Suprapubic skin (tissue), 4 donors: ENCODE measurements at regions not wholly inside any gene's neighbourhood (a gene's known extent, or its start where the extent isn't known, plus 50 kb on each side); places are given as distances from the start of the nearest gene placed in this dataset.
"Not testable (repeated sequence)": the region's sequence is repeated elsewhere in the genome, so short reads cannot be mapped to it uniquely, and the experiment has no call there.

Experiments used
- DNase-seq, 2 donors: peaks; one replicate each; pipeline ENCODE4 v3.0.0-alpha.2; 2019; ENCODE audit warnings: low spot score in 2 of 2
- H3K27ac ChIP-seq: fragments of 200-600 bp; sonication (generic); one replicate; pipeline ENCODE4 v1.5.1; 2019
- H3K27me3 ChIP-seq: fragments of 200-600 bp; sonication (generic); one replicate; pipeline ENCODE4 v1.5.1; 2019
- H3K36me3 ChIP-seq: fragments of 200-600 bp; sonication (generic); one replicate; pipeline ENCODE4 v1.5.1; 2019
- H3K4me1 ChIP-seq: fragments of 200-600 bp; sonication (generic); one replicate; pipeline ENCODE4 v1.5.1; 2019
- H3K4me3 ChIP-seq: fragments of 200-600 bp; sonication (generic); one replicate; pipeline ENCODE4 v1.5.1; 2019; ENCODE audit warnings: mild to moderate bottlenecking
- H3K9me3 ChIP-seq: fragments of 200-600 bp; sonication (generic); one replicate; pipeline ENCODE4 v1.5.1; 2019
- EP300 ChIP-seq: sonication (generic); formaldehyde crosslinking; IDR thresholded peaks from one replicate; pipeline ENCODE4 v1.6.1; 2017; ENCODE audit warnings: antibody characterized with exemption
- POLR2A ChIP-seq, 2 donors: fragments of 450-650 bp; IDR thresholded peaks; one replicate each; pipeline ENCODE4 v1.6.1; 2017; ENCODE audit warnings: antibody characterized with exemption in 2 of 2, mild to moderate bottlenecking in 2 of 2, moderate library complexity in 2 of 2
- POLR2AphosphoS5 ChIP-seq, 3 donors: sonication (generic); formaldehyde crosslinking; IDR thresholded peaks; one replicate each; pipeline ENCODE4 v1.6.1; 2017; ENCODE audit warnings: antibody characterized with exemption in 3 of 3
- WGBS: methylation state at CpG from one replicate; pipeline ENCODE4 v1.1.5; 2018; 5-methylcytosine and 5-hydroxymethylcytosine counted together
- TF ChIP-seq, protein P1 (sequence below), 2 donors: fragments of 200-600 bp in 1 of 2; fragments of 450-650 bp in 1 of 2; sonication (generic) in 1 of 2; IDR thresholded peaks; one replicate each; pipeline ENCODE4 v1.5.1; 2016 to 2019; ENCODE audit warnings: antibody characterized with exemption in 2 of 2, mild to moderate bottlenecking in 1 of 2, moderate library complexity in 1 of 2

DNA sequence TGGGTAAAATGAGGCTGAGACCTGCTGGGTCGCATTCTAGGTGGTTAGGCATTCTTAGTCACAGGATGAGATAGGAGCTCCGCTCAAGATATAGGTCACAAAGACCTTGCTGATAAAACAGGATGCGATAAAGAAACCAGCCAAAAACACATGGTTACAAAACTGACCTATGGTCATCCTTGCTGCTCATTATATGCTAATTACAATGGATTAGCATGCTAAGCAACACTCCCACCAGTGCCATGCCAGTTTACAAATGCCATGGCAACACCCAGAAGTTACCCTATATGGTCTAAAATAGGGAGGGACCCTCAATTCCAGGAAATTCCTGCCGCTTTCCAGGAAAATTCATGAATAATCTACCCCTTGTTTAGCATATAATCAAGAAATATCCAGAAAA lies 132.4 kb downstream of the BRMS1L start:
- no peak for DNase-seq
- H3K4me3 ChIP-seq, result no peak overlapping the region
- WGBS, result 86% methylated on average over 4 of the region's 4 CpGs
- no peaks in the 10 kb centered on the region for H3K4me1 ChIP-seq
- H3K27me3 ChIP-seq, result no peaks in the 10 kb centered on the region
- H3K36me3 ChIP-seq, result no peaks in the 10 kb centered on the region
- no peaks in the 10 kb centered on the region for H3K9me3 ChIP-seq
- no peak overlapping the region for H3K27ac ChIP-seq
- TF ChIP-seq POLR2AphosphoS5 (IDR thresholded peaks at IDR 0.05), result no peak
- TF ChIP-seq, protein P1, sequence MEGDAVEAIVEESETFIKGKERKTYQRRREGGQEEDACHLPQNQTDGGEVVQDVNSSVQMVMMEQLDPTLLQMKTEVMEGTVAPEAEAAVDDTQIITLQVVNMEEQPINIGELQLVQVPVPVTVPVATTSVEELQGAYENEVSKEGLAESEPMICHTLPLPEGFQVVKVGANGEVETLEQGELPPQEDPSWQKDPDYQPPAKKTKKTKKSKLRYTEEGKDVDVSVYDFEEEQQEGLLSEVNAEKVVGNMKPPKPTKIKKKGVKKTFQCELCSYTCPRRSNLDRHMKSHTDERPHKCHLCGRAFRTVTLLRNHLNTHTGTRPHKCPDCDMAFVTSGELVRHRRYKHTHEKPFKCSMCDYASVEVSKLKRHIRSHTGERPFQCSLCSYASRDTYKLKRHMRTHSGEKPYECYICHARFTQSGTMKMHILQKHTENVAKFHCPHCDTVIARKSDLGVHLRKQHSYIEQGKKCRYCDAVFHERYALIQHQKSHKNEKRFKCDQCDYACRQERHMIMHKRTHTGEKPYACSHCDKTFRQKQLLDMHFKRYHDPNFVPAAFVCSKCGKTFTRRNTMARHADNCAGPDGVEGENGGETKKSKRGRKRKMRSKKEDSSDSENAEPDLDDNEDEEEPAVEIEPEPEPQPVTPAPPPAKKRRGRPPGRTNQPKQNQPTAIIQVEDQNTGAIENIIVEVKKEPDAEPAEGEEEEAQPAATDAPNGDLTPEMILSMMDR (IDR thresholded peaks at IDR 0.05), result no peak
- TF ChIP-seq EP300, result no peak
- no peak for TF ChIP-seq POLR2A (IDR thresholded peaks at IDR 0.05)

DNA sequence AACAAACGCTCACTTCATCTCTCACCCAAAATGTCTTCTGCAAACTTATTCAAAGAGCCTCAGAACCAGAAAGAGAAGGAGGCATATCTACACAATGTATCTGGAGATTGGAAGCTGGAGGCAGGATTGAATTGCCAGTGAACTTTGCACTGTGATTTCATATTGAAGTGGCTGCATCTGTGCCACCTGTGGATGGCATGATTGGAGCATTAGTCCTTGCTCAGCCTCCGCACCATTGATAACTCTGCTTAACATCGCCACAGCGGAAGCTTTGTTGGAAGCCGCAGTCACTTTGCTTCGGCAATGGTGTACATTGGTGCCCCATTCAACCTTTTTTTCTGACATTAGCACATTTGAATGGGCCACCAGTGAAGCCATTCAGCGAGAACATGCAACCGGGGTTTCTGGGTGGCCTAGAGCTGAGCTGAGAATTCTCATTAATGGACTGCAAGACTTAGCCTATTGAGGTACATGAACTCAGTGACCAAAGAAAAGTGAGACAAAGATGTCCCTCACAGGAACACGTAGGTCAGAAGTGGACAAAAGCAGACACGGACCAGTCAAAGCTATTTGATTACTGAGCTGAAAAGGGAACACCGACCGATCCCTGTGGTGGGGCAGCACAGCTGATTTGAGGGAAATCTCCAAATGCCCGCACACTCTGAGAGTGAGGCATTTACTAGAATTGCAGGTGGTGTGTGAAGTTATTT lies 130.4 kb downstream of the BRMS1L start:
- WGBS, result 93% methylated on average over 13 of the region's 13 CpGs

DNA sequence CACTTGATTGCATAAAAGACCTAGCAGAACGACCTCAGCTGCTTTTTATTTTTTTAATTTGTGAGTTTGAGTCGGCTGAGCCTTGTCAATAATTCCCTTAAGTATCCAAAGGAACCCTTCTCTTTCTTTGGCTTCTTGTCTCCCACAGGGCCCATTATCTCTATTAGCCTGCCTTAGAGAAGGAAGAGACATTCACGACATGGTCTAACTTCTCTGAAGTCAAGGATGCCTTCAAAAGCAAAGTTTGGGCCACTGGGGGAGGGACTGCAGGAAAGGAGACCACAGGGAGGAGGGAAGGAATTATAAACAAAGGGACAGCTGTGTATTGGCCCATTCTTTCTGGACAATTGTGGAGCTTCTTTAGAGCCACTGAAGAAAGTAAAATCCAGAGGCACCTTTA lies 126.4 kb downstream of the BRMS1L start:
- no peaks in the 10 kb centered on the region for H3K36me3 ChIP-seq
- H3K4me1 ChIP-seq, result no peaks in the 10 kb centered on the region
- no peak for DNase-seq
- no peak overlapping the region for H3K27ac ChIP-seq
- H3K4me3 ChIP-seq, result no peak overlapping the region
- H3K27me3 ChIP-seq, result no peaks in the 10 kb centered on the region
- WGBS, result 56% methylated on average over 3 of the region's 3 CpGs
- no peak for TF ChIP-seq EP300
- no peak for TF ChIP-seq POLR2A (IDR thresholded peaks at IDR 0.05)
- TF ChIP-seq POLR2AphosphoS5 (IDR thresholded peaks at IDR 0.05), result no peak
- TF ChIP-seq, protein P1 (IDR thresholded peaks at IDR 0.05), result no peak
- no peaks in the 10 kb centered on the region for H3K9me3 ChIP-seq

More for the DNA sequence above, 130.4 kb downstream of the BRMS1L start:
- no peak for TF ChIP-seq EP300
- TF ChIP-seq, protein P1 (IDR thresholded peaks at IDR 0.05), result no peak
- no peak for TF ChIP-seq POLR2A (IDR thresholded peaks at IDR 0.05)
- no peak for TF ChIP-seq POLR2AphosphoS5 (IDR thresholded peaks at IDR 0.05)
- no peak overlapping the region for H3K27ac ChIP-seq
- no peaks in the 10 kb centered on the region for H3K4me1 ChIP-seq
- H3K36me3 ChIP-seq, result no peaks in the 10 kb centered on the region
- no peaks in the 10 kb centered on the region for H3K9me3 ChIP-seq
- H3K27me3 ChIP-seq, result no peaks in the 10 kb centered on the region
- DNase-seq, result no peak
- no peak overlapping the region for H3K4me3 ChIP-seq

DNA sequence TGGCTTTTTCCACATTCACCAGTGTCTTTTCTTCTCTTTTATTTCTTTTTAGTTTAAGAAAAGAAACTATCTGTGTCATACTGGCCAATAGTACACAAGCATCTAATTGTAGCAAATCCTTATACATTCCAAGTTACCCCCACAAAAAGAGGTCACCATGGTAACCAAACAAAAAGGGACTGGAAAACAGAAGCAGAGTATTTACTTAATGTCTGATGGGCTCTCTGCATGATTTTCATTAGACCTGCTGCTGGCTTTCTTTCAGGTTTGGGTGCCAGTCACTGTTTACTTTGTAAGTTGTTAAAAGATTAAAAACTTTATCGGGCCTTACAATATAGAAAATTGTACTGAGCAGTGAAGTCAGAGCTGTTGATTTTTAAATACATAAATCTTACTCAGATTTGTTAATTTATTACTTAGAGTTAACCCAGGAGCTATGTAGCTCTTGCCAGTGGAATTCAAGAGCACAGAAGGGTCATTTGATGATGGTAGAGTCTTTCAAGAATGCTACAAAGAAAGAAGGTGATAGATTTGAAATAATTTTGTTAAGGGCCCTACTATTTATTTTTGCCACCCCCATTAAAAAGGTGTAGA lies 123.9 kb downstream of the BRMS1L start:
- no peak for DNase-seq
- H3K27me3 ChIP-seq, result no peaks in the 10 kb centered on the region
- no peaks in the 10 kb centered on the region for H3K9me3 ChIP-seq
- H3K27ac ChIP-seq, result no peak overlapping the region
- no peak overlapping the region for H3K4me3 ChIP-seq
- 40% methylated on average over 1 of the region's 1 CpG for WGBS
- no peaks in the 10 kb centered on the region for H3K4me1 ChIP-seq
- TF ChIP-seq POLR2AphosphoS5 (IDR thresholded peaks at IDR 0.05) (no peak), POLR2A (IDR thresholded peaks at IDR 0.05) (no peak), EP300 (no peak)
- TF ChIP-seq, protein P1 (IDR thresholded peaks at IDR 0.05), result no peak
- H3K36me3 ChIP-seq, result no peaks in the 10 kb centered on the region

DNA sequence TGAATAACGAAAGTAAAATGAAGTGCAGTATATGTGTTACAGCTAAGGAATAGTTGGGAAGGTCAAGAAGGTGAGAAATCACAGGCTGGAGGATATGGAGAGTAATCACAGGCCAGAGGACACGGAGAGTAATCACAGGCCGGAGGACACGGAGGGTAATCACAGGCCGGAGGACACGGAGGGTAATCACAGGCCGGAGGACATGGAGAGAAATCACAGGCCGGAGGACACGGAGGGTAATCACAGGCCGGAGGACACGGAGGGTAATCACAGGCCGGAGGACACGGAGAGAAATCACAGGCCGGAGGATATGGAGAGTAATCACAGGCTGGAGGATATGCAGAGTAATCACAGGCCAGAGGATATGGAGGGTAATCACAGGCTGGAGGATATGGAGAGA lies 121.8 kb downstream of the BRMS1L start:
- H3K36me3 ChIP-seq, H3K4me3 ChIP-seq, H3K4me1 ChIP-seq, DNase-seq, H3K27ac ChIP-seq, H3K9me3 ChIP-seq, H3K27me3 ChIP-seq: not testable (repeated sequence)
- 83% methylated on average over 14 of the region's 14 CpGs for WGBS
